NCI-H146 treated with DMSO at 0.1 percent for 48 hours (cell line): ENCODE measurements at regions not wholly inside any gene's neighbourhood (a gene's known extent, or its start where the extent isn't known, plus 50 kb on each side); places are given as distances from the start of the nearest gene placed in this dataset.

Experiments
- DNase-seq: peaks from one replicate; lab custom pipeline; 2025; ENCODE audit not compliant: unreplicated experiment; lab: John Stamatoyannopoulos, UW

DNA sequence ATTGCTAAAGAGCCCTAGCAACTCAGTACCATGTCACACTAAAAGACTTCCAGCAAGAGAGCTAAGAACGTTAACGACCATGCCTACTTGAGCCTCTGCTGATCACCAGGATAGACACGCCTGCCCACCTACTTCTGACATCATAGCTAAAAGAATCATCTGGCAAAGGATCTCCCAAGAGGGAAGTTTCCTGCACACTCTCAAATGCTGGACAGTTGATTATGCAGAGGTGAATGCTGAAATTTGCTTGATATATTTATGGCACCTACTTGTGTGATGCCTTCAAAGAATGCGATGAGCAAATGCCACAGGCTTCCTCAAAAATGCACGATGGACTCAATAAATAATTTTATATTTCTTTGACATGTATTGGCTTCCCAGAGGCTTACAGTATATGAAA is 113.6 kb downstream of the GALC start:
- no peak for DNase-seq

DNA sequence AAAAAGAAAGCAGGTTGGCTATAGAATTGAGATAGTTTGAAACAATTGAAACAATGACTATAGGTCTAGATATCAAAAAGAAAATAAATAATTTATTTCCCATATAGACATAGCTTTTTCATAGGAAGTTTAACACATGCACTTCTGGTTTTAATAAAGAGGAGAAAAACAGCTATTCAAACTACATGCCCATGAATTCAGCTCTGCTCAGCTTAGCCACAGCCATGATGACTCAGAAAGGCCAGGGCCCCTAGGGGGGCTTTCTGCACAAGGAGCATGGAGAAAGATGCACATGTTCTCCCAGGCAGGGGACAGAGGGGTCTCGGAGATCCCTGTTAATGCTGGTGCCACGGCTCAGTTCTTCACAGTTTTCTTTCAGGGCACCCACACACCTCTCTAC is 114.0 kb downstream of the GALC start:
- DNase-seq: no peak

DNA sequence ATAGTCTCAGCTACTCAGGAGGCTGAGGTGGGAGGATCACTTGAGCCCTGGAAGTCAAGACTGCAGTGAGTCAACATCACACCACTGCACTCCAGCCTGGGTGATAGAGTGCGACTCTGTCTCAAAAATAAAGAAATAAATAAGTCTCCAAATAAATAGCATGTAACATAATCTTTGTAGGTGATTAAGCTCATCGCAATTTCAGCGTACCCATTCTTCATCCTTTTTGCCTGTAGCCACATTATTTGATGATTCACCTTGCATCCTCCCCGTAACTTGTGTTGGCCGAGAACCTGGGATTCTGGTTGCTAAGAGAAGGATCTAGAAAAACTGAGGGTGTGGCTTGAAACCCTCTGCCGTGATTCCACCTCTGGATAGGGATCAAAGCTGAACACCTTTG is 115.1 kb downstream of the GALC start:
- no peak for DNase-seq

DNA sequence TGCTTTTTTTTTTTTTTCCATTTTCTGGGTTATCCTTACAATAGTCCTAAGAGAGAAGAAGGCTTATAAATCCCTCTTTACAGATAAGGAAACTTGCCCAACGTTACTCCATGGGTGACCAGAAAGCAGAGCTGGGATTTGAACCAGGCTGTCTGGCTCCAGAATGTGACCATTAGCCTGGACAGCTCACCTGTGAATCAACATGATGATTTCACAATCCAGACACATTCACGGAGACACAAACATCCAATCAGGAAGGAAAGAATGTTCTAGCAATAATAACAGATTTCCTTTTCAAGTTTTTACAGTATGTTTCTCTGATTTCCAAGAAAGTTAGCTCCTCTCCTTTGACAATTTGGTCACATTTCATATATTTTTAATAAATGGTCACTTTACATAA is 118.3 kb downstream of the GALC start:
- DNase-seq: no peak

DNA sequence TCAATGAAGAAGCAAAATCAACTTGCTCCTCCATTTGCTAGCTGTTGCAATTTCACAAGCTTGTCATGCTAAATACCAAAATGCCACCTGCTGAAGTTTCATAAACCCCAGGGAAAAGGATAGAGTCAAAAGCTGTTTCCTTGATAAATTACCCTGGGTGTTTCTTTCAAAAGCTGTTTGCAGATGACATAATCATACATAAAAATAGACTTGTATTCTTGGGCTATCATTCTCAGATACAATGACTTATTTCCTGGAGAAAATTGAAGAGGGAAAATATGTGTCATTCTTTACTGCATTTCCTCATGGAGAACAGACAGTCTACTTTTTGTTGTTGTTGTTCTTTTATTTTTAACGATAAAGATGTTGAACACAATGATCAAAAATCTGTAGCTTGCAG is 119.2 kb downstream of the GALC start:
- DNase-seq: no peak

DNA sequence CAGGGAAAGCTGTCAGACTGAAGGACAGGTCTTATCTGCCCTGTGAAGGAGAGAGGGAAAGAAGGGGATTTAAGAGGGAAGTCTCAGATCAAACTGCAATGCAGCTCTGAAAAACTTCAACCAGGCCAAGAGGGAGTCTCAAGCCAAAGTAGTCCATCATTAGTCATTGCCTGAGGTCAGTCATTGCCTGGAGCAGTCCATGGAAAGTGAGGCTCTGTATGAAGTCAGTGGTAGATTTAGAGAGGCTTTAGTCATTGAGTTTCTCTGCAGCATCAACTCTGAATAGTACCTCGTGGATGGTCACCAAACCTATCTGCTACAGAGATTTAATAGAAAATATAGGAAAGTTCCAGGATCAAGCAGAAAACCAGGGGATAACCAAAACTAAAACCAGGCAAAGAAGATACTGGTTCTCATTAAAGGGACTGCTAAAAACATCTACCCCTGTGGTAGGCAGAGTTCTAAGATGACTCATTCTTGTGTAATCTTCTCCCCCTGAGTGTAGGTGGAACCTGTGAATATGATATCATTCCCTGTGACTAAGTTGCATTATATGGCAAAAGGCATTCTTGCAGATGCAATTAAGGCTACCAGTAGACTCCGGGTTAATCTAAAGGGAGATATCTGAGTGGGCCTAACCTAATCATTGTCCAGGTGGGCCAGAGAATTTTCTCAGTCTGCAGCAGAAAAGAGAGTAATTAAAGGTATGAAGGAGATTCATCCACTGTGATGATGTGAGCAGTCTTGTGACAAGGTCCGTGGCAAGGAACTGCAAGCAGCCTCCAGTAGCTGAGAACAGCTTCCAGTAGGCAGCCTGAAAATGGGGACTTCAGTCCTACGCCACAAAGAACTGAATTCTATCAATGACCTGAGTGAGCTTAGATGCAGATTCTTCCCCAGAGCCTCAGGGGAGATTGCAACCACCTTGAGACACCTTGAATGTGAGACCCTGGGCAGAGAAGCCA is 123.1 kb downstream of the GALC start:
- DNase-seq: no peak

DNA sequence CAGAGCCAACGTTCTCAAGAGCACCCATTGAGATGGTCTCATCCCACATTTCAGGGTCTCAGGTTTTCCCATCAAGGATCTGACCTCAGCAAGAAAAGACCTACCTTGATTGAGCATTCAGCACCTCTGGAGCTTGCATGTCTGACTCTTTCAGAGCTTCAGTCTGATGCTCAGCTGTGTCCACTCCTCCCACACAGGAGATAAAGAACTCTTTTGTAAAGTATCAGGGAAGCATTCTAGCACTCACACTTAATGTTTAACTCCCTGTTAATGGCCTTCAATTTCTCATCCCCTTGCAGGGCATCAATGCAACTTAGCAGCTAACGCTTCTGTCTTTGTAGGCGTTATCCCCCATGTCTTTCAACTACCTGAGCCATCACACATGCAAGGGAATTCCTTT is 124.1 kb downstream of the GALC start:
- no peak for DNase-seq

DNA sequence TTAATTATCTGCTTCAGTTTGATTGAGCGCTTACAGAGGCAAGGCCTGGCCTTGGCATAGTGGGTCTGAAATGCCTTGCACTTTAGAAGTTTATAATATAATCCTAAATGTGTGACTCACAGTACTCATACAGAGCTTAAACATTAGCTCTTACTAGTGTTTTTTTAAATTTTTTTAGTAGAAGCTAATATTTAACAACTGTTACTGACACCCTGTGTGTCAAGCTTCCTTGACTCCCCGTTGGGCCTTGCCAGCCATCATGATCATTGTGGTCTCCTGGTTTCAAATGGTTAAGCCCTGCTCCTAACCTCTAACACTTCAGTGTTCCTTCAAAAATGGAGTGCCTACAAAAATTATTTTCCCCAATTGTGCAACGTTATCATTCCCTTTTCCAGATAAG is 126.9 kb downstream of the GALC start:
- no peak for DNase-seq

DNA sequence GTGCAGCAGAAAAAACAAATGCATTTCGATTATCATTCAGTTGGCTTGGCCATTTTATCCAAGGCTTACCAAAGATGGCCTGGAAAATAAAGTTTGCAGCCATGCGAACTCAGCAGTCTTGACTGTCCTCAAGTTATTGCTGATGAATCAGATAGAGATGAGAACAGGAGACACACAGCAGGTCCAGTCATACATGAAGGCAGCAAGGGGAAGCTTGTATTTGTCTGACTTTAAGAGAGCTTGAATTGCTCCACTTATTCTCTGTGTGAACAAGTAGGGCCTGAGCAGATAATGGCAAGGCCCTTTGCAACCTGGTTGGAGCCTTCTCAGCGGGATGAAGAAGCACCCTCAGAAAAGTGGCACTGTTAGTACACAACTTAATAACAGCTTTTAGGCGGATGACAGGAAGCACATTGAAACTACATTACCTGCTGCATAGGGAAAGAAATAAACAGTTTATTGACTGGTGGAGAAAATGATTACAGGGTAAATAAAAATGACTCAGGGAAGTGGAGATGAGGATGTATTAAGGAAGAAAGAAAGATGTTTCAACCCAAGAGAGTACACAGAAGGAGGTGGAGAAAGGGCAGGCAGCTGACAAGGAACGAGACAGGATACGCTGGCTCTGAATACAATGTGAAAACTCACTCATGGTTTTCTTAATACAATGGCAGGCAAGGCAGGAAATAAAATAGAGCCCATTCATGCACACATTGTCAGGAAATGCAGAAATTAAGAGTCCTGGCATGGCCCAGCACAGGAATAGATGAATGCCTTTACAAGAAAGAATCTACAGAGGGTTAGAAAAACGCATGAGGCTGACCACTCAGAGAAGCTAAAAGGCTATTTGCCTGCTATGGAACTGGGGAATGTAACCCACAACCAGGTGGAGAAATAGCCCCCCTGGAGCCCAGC is 128.4 kb downstream of the GALC start:
- no peak for DNase-seq

DNA sequence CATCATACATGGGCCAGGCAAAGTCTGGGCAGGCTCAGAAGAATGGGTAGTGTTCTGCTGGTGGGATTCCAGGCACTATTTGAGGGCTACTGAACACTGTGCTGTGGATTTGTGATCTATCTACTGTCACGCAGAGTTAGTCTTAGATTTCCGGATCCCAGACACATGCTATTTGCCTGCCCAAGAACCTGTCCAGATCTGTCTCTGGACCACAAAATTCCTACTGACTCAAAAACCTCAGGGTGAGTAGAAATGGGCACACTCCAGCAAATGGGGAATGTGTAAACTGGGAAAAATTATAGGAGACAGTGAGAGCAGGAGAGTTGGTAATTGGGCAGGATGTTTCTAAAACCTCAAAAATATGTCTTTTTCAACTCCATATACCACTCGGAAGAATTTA is 129.9 kb downstream of the GALC start:
- DNase-seq: no peak

DNA sequence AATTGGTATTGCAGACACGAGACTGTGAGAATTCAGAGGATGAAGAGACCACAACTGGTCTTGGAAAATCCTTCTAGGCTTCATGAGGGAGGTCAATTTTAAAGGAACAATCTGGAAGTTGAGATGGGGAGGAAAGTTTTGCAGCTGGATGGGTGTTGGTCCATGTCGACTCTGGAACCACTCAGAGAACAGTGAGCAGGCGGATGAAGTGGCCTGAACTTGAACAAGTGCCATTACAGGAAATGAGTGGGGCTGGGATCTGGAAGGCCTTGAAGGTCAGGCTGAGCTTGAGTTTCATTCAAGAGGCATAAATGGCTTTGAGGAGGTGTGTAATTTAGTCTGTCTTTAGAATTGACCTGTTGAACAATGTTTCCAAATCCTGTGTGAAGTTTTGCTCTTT is 140.9 kb downstream of the GALC start:
- no peak for DNase-seq

DNA sequence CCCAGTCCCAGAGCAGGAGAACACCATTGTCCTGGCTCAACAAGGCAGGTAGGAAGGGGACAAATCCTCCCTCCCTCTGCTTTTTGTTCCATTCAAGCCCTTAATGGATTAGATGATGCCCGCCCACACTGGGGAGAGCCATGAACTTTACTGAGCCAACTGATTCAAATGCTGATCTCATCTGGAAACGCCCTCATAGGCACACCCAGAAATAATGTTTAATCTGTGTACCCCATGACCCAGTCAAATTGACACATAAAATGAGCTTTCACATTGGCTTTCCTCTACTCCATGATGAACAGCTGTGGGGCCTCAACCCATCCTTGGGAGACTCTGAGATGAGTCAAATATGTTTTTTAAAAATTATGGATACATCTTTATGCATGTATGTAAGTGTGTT is 141.8 kb downstream of the GALC start:
- DNase-seq: no peak

DNA sequence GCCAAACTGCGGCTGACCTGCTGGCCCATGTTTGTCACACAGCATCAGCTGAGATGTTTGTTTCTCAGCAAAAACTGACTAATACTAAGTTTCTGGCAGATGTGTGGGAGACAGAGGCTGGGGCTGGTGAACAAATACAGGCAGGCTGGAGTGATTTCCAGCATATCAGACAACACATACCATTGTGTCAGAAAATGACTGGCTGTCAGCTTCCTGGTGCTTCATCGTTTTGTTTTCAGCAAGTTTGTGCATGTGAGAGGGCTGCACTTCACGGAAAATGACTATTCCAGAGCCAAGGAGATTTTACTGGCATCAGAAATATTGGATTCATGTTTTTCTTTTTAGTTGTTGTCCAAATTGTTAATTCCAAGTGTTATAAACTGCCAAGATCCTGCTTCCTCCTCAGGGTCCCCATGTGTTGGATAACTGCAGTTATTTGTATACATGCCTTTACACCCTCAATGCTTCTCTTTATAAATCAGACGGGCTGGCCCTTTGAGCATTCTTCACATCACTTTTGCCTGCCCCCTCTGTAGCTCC is 145.7 kb downstream of the GALC start:
- no peak for DNase-seq

DNA sequence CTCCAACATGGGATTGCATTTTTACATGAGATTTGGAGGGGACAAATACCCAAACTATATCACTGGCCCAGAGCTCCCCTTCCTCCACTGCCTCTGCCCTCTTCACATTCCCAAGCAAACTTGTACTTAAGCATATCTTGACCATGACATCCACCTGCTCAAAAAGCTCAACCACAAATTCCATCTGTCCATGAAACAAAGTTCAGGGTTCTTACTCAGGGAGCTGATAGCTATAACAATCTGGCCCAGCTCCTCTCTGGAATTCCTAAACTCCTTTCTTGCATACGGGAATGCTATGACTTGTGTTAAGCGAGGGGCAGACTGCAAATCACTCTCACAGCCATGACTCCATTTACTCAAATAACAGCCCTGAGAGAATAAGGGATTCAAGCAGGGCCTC is 152.1 kb downstream of the GALC start:
- no peak for DNase-seq

DNA sequence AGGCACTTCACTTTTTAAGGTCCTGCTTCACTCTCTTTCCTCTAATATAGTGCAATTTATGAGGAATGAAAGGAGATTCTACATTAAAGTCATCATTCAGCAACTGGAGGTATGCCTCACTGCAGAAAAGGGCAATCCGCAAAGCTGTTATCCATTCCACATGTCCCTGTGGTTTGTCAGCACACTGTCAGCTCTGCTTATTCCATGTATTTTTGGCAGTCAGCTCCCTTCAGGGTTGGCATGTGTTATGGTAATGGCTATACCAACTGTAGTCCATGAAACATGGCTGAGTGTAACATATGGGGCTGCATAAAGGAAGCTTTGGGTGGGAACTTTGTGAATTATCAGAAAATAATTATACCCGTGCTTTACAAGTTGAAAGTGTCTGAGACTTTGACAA is 154.1 kb downstream of the GALC start:
- no peak for DNase-seq

DNA sequence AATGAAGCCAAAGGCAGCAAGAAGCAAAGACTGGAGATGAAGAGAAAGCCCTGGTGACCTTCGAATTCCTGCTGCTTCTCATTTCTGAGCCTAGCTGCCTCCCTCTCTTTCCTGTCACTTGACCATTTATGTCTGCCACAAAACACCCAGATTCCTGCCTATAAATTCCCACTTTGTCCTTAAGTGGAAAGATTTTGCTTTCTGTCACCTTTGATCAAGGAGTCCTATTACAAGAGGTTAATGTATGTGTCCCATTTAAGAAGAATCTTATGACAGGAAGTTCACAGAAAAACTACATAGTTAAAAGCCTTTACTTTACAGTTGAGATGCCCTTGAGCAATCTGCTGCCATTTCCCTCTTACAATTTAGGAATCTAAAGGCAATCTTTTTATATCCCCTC is 155.7 kb downstream of the GALC start:
- DNase-seq: no peak

DNA sequence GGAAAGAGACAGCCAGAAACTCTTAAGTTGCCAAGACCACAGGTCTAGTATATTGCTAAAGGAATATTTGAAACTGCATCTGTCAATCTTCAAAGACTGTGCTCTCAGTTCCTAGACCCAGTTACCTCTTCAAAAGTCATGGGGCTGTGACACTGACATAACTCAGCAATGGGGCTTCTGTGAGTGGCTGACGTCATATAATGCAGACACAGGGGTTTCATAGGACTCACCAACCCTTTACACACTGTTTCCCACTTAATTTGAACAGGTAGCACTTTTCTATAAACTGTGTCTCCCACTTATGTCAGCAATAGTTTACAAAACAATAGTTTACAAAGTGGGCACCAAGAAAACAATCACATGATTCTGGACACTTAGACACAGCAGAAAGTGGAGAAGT is 158.4 kb downstream of the GALC start:
- DNase-seq: no peak

DNA sequence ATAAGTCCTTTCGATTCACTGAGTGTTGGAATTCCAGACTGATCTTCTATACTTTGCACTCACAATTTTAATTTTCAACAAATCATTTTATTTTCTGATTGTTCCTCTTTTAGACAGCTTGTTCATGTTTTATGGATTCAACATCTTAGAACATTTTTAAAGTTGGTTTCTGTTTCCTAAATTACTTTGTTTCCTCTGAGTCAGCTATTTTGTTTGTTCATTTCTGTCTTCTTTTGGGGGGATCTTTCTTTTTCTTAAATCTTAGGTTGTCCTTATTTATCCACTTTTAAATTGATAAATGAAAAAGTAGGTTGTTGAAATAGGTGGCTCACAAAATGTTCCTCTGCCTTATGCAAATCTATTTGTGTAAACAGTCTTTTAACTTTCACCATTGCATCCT is 160.0 kb downstream of the GALC start:
- no peak for DNase-seq

DNA sequence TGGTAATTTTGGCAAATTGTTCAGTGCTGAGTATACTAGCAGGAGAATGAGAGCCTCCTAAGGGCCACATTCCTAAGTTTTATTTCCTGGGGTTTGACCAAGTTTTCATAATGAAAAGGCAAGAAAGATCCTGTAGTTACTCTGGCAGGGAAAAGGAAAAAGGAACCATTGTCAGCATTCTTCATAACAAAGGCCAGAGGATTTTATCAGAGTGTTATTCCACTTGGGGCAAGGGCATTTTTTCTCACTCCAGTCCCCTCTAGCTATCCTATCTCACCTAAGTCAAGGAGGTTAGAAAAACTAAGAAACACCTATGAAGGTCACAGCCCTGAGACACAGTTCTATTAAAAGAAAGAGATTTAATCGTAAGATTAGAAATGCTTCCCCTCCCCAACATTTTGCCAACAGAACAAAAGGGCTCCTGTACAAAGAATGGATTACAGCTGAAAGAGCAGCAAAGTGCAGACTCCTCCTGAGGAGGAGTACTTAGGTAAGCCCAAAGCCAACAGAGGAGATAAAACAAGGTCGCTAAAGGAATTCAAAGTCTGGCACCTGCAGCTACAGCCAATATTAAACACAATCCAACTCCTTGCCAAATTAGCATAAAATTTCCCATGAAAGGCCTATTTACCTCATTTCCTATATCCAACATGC is 162.4 kb downstream of the GALC start:
- DNase-seq: no peak

DNA sequence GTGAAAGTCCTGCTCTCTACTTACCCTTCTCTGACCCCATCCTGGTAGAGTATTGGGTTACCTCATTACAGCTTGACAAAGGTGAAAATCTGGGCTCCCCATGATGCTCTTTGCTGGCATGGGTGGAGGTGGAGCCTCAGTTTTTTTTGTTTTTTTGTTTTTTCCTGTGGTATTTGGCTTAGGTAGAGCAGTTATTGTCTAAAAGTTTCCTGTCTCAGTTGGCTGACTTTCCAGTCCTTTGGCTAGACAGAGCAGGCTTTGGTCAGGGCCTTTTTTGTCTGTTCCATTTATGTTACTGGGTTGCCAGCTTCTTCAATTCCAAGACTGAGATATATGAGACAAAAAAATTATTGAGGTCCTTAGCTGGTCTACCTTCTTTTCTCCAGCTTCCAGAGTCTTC is 163.4 kb downstream of the GALC start:
- no peak for DNase-seq

DNA sequence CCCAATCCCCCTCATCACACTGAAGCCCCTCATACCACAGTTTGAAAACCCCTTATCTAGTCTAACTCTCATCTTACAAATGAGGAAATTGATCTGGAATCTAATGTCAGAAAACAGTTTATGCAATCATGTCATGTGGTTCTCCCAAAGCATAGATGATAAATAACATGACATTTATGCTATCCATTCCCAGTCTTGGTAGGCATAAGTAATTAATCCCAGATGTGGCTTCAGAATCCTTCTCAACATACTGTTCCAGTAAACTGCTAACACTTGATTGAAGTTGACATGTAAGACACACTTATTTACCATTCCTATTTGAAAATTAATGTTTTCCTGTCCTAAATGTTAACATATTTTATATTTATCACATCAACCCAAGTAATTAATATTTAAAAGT is 168.7 kb downstream of the GALC start:
- no peak for DNase-seq
